Thoracic aorta (tissue), 2 donors: ENCODE measurements at regions not wholly inside any gene's neighbourhood (a gene's known extent, or its start where the extent isn't known, plus 50 kb on each side); places are given as distances from the start of the nearest gene placed in this dataset.

Source experiments
- ATAC-seq: fragments of 150-250 bp; one replicate; pipeline ENCODE4 v1.8.0; 2017; ENCODE audit warnings: low read depth; ENCODE audit not compliant: insufficient number of reproducible peaks, low FRiP score
- DNase-seq: peaks from one replicate; pipeline ENCODE4 v3.0.0-alpha.2; 2020; ENCODE audit warnings: low spot score
- H3K27ac ChIP-seq, 2 donors: fragments of 200-600 bp; sonication (generic); 1 replicate in 1 of 2; 2 replicates in 1 of 2; pipeline ENCODE4 v1.5.1; 2016; ENCODE audit warnings: mild to moderate bottlenecking in 2 of 2, moderate library complexity in 2 of 2
- H3K27me3 ChIP-seq: fragments of 200-600 bp; sonication (generic); replicated peaks from 2 replicates; pipeline ENCODE4 v1.6.0; 2016; ENCODE audit warnings: mild to moderate bottlenecking; ENCODE audit not compliant: insufficient read depth
- H3K36me3 ChIP-seq: fragments of 200-600 bp; sonication (generic); one replicate; pipeline ENCODE4 v1.5.1; 2016
- H3K4me1 ChIP-seq, 2 donors: fragments of 200-600 bp; sonication (generic); 1 replicate in 1 of 2; 2 replicates in 1 of 2; pipeline versions ENCODE4 v1.5.1 to v1.6.0; 2016; ENCODE audit warnings: low read depth in 2 of 2, mild to moderate bottlenecking in 1 of 2; ENCODE audit not compliant: control insufficient read depth in 1 of 2
- H3K4me3 ChIP-seq: fragments of 200-600 bp; sonication (generic); 2 replicates; pipeline ENCODE4 v1.5.1; 2016; ENCODE audit warnings: mild to moderate bottlenecking
- H3K9me3 ChIP-seq: fragments of 200-600 bp; sonication (generic); 2 replicates; pipeline ENCODE4 v1.5.1; 2016
- CTCF ChIP-seq: fragments of 200-600 bp; sonication (generic); IDR thresholded peaks from one replicate; pipeline ENCODE4 v1.5.1; 2019; ENCODE audit warnings: antibody characterized with exemption

DNA sequence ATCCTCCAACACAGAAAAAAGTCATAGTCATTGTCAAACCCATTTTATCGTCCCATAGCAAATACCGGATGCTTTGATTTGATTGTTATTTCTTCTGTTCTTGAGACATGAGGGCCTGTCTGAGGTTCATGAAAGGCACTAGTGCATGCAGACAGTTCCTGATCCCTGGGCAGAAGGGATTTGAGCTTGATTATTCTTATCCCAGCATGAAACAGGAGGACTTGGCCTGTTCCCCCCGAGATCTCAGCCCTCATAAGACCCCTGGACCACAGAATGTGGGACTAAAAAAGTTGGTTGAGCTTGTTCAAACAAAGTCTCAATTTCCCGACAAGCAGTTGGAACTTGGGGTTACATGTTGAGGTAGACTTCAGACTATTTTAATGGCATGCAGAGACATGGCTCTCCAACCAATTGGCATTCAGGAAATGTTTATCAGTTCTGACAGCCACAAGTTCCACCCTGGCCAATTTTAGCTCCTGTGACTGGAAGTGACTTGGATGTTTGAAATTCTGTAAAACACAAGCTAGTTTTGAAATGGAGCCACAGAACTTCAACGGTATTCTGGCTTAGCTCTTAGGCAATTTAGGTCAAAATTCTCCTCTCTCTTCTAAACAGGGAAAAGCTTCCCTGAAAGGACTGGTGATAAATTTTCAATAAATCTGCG lies 366.9 kb upstream of the SLC14A2 start:
- DNase-seq (peak; percentile 41), ATAC-seq (peak; percentile 94)

DNA sequence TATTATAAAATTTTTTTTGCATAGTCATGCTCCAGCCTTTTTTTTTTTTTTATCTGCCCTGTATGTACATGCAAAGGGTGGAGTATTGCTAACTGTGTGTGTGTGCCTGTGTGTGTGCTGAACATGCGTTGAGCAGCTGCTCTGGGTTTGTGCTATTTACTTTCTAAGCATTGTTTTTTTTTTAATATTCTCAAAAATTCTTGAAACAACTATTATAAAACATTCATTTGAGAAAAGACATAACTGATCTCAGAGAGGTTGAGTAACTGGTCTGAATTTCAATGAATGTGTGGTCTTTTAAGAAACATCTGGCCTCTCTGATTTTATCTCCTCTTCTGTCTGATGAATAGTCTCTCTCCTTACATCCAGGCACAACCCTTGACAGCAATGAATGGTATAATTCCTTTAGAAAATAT lies 366.0 kb upstream of the SLC14A2 start:
- Histone ChIP-seq H3K4me1 (peaks cover 29 to 56% of the 10 kb centered on the region in 2 donors), H3K9me3 (no peaks in the 10 kb centered on the region), H3K4me3 (no peak overlapping the region), H3K27me3 (no peaks in the 10 kb centered on the region), H3K27ac (peak overlapping the region; percentile 85 to 93), H3K36me3 (no peaks in the 10 kb centered on the region)
- no peak for ATAC-seq
- no peak for TF ChIP-seq CTCF
- no peak for DNase-seq

More for the DNA sequence above, 366.9 kb upstream of the SLC14A2 start:
- no peak overlapping the region for H3K4me3 ChIP-seq
- no peaks in the 10 kb centered on the region for H3K36me3 ChIP-seq
- H3K27me3 ChIP-seq = no peaks in the 10 kb centered on the region
- peak overlapping the region; percentile 85 to 93 for H3K27ac ChIP-seq
- peaks cover 32 to 62% of the 10 kb centered on the region in 2 donors for H3K4me1 ChIP-seq
- no peak for TF ChIP-seq CTCF
- H3K9me3 ChIP-seq = no peaks in the 10 kb centered on the region

- TF ChIP-seq CTCF = no peak
- H3K36me3 ChIP-seq = no peaks in the 10 kb centered on the region
- H3K27ac ChIP-seq = peak overlapping the region; percentile 85 to 93
- H3K4me3 ChIP-seq = no peak overlapping the region
- no peaks in the 10 kb centered on the region for H3K9me3 ChIP-seq
- no peaks in the 10 kb centered on the region for H3K27me3 ChIP-seq
- DNase-seq (no peak), ATAC-seq (no peak)
- H3K4me1 ChIP-seq = peaks cover 41 to 60% of the 10 kb centered on the region in 2 donors
Observed at GRCh38 chr18:45250479-45250878, 364.8 kb upstream of the SLC14A2 start.

GRCh38 chr18:45251236-45251635 lies 364.0 kb upstream of the SLC14A2 start:
- no peaks in the 10 kb centered on the region for H3K9me3 ChIP-seq
- H3K27me3 ChIP-seq = no peaks in the 10 kb centered on the region
- H3K36me3 ChIP-seq = no peaks in the 10 kb centered on the region
- no peak for ATAC-seq
- no peak for TF ChIP-seq CTCF
- H3K4me3 ChIP-seq = no peak overlapping the region
- peak overlapping the region; percentile 85 to 93 for H3K27ac ChIP-seq
- H3K4me1 ChIP-seq = peaks cover 45 to 67% of the 10 kb centered on the region in 2 donors
- no peak for DNase-seq

DNA sequence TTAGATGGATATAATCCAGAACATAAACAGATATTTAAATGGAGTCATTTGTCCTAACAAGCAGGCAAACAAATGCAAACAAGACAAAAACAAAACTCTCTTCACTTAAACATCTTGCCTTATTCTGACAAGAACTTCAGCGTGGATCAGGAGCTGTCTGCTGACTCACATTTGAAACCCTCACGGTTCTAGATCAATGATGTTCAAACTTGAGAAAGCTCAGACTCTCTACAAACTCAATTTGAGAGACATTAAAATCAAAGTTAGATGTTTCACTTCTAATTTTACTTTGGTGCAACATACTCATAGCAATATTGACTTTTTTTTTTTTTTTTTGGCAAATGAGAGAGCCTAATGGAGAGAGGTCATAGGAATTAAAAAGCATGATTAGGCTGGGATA lies 362.8 kb upstream of the SLC14A2 start:
- peaks cover 45 to 63% of the 10 kb centered on the region in 2 donors for H3K4me1 ChIP-seq
- peak overlapping the region in 1 of 2 donors; percentile 85 for H3K27ac ChIP-seq
- no peaks in the 10 kb centered on the region for H3K36me3 ChIP-seq
- no peak overlapping the region for H3K4me3 ChIP-seq
- H3K9me3 ChIP-seq = no peaks in the 10 kb centered on the region
- TF ChIP-seq CTCF = no peak
- ATAC-seq (no peak), DNase-seq (no peak)
- H3K27me3 ChIP-seq = no peaks in the 10 kb centered on the region
